H1 (cell line): ENCODE measurements at regions not wholly inside any gene's neighbourhood (a gene's known extent, or its start where the extent isn't known, plus 50 kb on each side); places are given as distances from the start of the nearest gene placed in this dataset.

Experiments
- CTCF ChIA-PET: fragments of 300-600 bp; sonication (Branson Sonifier 250); formaldehyde crosslinking; loops from one replicate; lab custom pipeline; 2021; ENCODE audit not compliant: partially characterized antibody; lab: Charles Lee
- POLR2A ChIA-PET: fragments of 300-600 bp; sonication (Branson Sonifier 250); formaldehyde crosslinking; loops from one replicate; lab custom pipeline; 2021; ENCODE audit warnings: inconsistent platforms; ENCODE audit not compliant: partially characterized antibody; lab: Charles Lee
- DNase-seq, 2 experiments: peaks; one replicate each; pipeline versions ENCODE4 v3.0.0 to v3.0.0-alpha.2; 2010 to 2022; ENCODE audit warnings: low spot score in 2 of 2, low read depth in 1 of 2, mixed read lengths in 1 of 2
- FAIRE-seq: peaks from 2 replicates; lab custom pipeline; 2011; peaks lifted over from hg19 to GRCh38; lab: Jason Lieb, UNC
- H2AFZ ChIP-seq: 2 replicates; pipeline ENCODE4 v1.8.1; 2012; ENCODE audit warnings: low read length, inconsistent platforms
- H2AK5ac ChIP-seq: 2 replicates; pipeline ENCODE4 v1.6.1; 2013; ENCODE audit warnings: low read depth, low read length
- H2BK120ac ChIP-seq: replicated peaks from 2 replicates; pipeline ENCODE3; 2013; ENCODE audit warnings: low read depth, low read length, inconsistent platforms
- H2BK12ac ChIP-seq: 2 replicates; pipeline ENCODE4 v1.6.1; 2013; ENCODE audit warnings: low read depth, low read length
- H2BK15ac ChIP-seq: 2 replicates; pipeline ENCODE4 v1.6.1; 2013; ENCODE audit warnings: low read length
- H2BK20ac ChIP-seq: 2 replicates; pipeline ENCODE4 v1.6.1; 2013; ENCODE audit warnings: low read length
- H2BK5ac ChIP-seq: 2 replicates; pipeline ENCODE4 v1.6.1; 2013; ENCODE audit warnings: low read depth, low read length
- H3K14ac ChIP-seq: 2 replicates; pipeline ENCODE4 v1.6.1; 2013; ENCODE audit warnings: inconsistent platforms; ENCODE audit not compliant: insufficient read length
- H3K18ac ChIP-seq: 2 replicates; pipeline ENCODE4 v1.6.1; 2013; ENCODE audit warnings: low read length; ENCODE audit errors: extremely low read depth
- H3K23ac ChIP-seq: 2 replicates; pipeline ENCODE4 v1.6.1; 2013; ENCODE audit warnings: inconsistent platforms; ENCODE audit not compliant: insufficient read length
- H3K23me2 ChIP-seq: 2 replicates; pipeline ENCODE4 v1.6.1; 2013; ENCODE audit warnings: low read depth, low read length
- H3K27ac ChIP-seq: 2 replicates; pipeline ENCODE4 v1.6.1; 2011; ENCODE audit warnings: low read depth, low read length, inconsistent platforms
- H3K27me3 ChIP-seq, 4 experiments: replicated peaks in 1 of 4; 1 replicate in 1 of 4; 2 replicates in 3 of 4; pipeline versions ENCODE4 v1.6.1 to v1.8.1; 2011 to 2013; ENCODE audit warnings: low read length in 3 of 4, mild to moderate bottlenecking in 3 of 4, inconsistent platforms in 2 of 4, mixed read lengths in 2 of 4, moderate library complexity in 1 of 4; ENCODE audit not compliant: control insufficient read depth in 3 of 4, insufficient read depth in 3 of 4; ENCODE audit errors: extremely low read depth in 1 of 4
- H3K36me3 ChIP-seq, 4 experiments: 2 replicates each; pipeline versions ENCODE4 v1.6.1 to v1.8.1; 2011 to 2013; ENCODE audit warnings: mild to moderate bottlenecking in 4 of 4, low read length in 3 of 4, moderate library complexity in 2 of 4, control low read depth in 1 of 4, inconsistent platforms in 1 of 4; ENCODE audit not compliant: insufficient read depth in 4 of 4, control insufficient read depth in 2 of 4
- H3K4ac ChIP-seq: replicated peaks from 2 replicates; pipeline ENCODE3; 2013; ENCODE audit warnings: low read length, low read depth, mixed read lengths, inconsistent platforms; ENCODE audit not compliant: insufficient read length
- H3K4me1 ChIP-seq, 4 experiments: replicated peaks in 1 of 4; 1 replicate in 1 of 4; 2 replicates in 3 of 4; pipeline versions ENCODE4 v1.6.1 to v1.8.1; 2011 to 2013; ENCODE audit warnings: low read length in 3 of 4, inconsistent platforms in 2 of 4, mixed read lengths in 1 of 4; ENCODE audit not compliant: insufficient read depth in 4 of 4, control insufficient read depth in 3 of 4
- H3K4me2 ChIP-seq, 2 experiments: 2 replicates each; pipeline versions ENCODE4 v1.6.1 to v1.8.1; 2011 to 2013; ENCODE audit warnings: low read depth in 2 of 2, low read length in 2 of 2, control low read depth in 1 of 2, inconsistent platforms in 1 of 2, mild to moderate bottlenecking in 1 of 2; ENCODE audit not compliant: insufficient read depth in 1 of 2
- H3K4me3 ChIP-seq, 4 experiments: fragments of 200-600, 300-600 bp in 1 of 4; sonication (generic), shearing (Covaris generic), sonication (Bioruptor Twin) in 1 of 4; 2 replicates each; pipeline versions ENCODE4 v1.5.1 to v1.8.1; 2011 to 2016; ENCODE audit warnings: low read length in 4 of 4, low read depth in 3 of 4, control low read depth in 2 of 4, inconsistent platforms in 2 of 4, mild to moderate bottlenecking in 2 of 4, mixed read lengths in 1 of 4, moderate library complexity in 1 of 4; ENCODE audit not compliant: insufficient read depth in 2 of 4; ENCODE audit errors: extremely low read depth in 1 of 4
- H3K56ac ChIP-seq: replicated peaks from 2 replicates; pipeline ENCODE3; 2013; ENCODE audit warnings: low read depth, mild to moderate bottlenecking, mixed read lengths, low read length, inconsistent platforms; ENCODE audit not compliant: insufficient read length
- H3K79me1 ChIP-seq: 2 replicates; pipeline ENCODE4 v1.6.1; 2013; ENCODE audit warnings: low read depth, low read length, control low read depth
- H3K79me2 ChIP-seq, 2 experiments: 2 replicates each; pipeline versions ENCODE4 v1.6.1 to v1.8.1; 2012 to 2013; ENCODE audit warnings: low read length in 2 of 2, mild to moderate bottlenecking in 2 of 2, inconsistent platforms in 1 of 2; ENCODE audit not compliant: insufficient read depth in 2 of 2, control insufficient read depth in 1 of 2
- H3K9ac ChIP-seq, 4 experiments: replicated peaks in 1 of 4; 1 replicate in 1 of 4; 2 replicates in 3 of 4; pipeline versions ENCODE4 v1.6.1 to v1.8.1; 2011 to 2013; ENCODE audit warnings: low read depth in 3 of 4, low read length in 3 of 4, control low read depth in 2 of 4, mild to moderate bottlenecking in 2 of 4, moderate library complexity in 2 of 4, inconsistent platforms in 1 of 4; ENCODE audit errors: extremely low read depth in 1 of 4
- H3K9me3 ChIP-seq, 2 experiments: 2 replicates each; pipeline versions ENCODE4 v1.6.1 to v1.8.1; 2012 to 2013; ENCODE audit warnings: mild to moderate bottlenecking in 2 of 2, moderate library complexity in 2 of 2, control low read depth in 1 of 2, inconsistent platforms in 1 of 2, low read depth in 1 of 2, low read length in 1 of 2, mixed read lengths in 1 of 2; ENCODE audit not compliant: insufficient read depth in 2 of 2
- H4K20me1 ChIP-seq, 2 experiments: replicated peaks in 1 of 2; 2 replicates each; pipeline versions ENCODE3 to v1.8.1; 2011 to 2013; ENCODE audit warnings: inconsistent platforms in 2 of 2, low read length in 2 of 2, mild to moderate bottlenecking in 1 of 2; ENCODE audit not compliant: insufficient read depth in 2 of 2, control insufficient read depth in 1 of 2
- H4K5ac ChIP-seq: 2 replicates; pipeline ENCODE4 v1.6.1; 2013; ENCODE audit warnings: low read length, low read depth, mixed read lengths, inconsistent platforms; ENCODE audit not compliant: insufficient read length
- H4K8ac ChIP-seq: 2 replicates; pipeline ENCODE4 v1.8.0; 2013; ENCODE audit warnings: mild to moderate bottlenecking, moderate library complexity, low read length, inconsistent platforms; ENCODE audit not compliant: insufficient read depth; ENCODE audit errors: extremely low read depth
- H4K91ac ChIP-seq: replicated peaks from 2 replicates; pipeline ENCODE3; 2013; ENCODE audit warnings: low read length, mixed read lengths, inconsistent platforms; ENCODE audit not compliant: insufficient read length
- ASH2L ChIP-seq: fragments of 200-600, 300-600 bp; sonication (generic); IDR thresholded peaks from one replicate; pipeline ENCODE4 v1.7.1; 2017; ENCODE audit warnings: low read length
- BCL11A ChIP-seq, 2 experiments: IDR thresholded peaks; one replicate each; pipeline ENCODE4 v1.6.1; 2011; ENCODE audit warnings: low read depth in 2 of 2, low read length in 2 of 2, mild to moderate bottlenecking in 2 of 2
- CTBP2 ChIP-seq: IDR thresholded peaks from 2 replicates; pipeline ENCODE4 v1.7.0; 2011; ENCODE audit warnings: borderline replicate concordance, mild to moderate bottlenecking, moderate library complexity, mixed read lengths, low read length; ENCODE audit not compliant: insufficient read depth, insufficient read length
- JUN ChIP-seq: IDR thresholded peaks from 2 replicates; pipeline ENCODE4 v1.6.1; 2011; ENCODE audit warnings: low read depth, mild to moderate bottlenecking, improper control_type of control experiment, low read length
- NRF1 ChIP-seq: IDR thresholded peaks from 2 replicates; pipeline ENCODE4 v1.6.1; 2011; ENCODE audit warnings: mild to moderate bottlenecking, low read depth, low read length, improper control_type of control experiment
- PHF8 ChIP-seq: fragments of 200-600 bp; sonication (generic); conservative IDR thresholded peaks from 2 replicates; pipeline ENCODE4 v1.7.1; 2012; ENCODE audit warnings: low read depth, mild to moderate bottlenecking, inconsistent platforms, low read length, moderate library complexity
- POLR2AphosphoS5 ChIP-seq: IDR thresholded peaks from 2 replicates; pipeline ENCODE4 v1.6.1; 2011; ENCODE audit warnings: low read depth, low read length
- RNF2 ChIP-seq: fragments of 200-900, 300-1000 bp; sonication (generic); IDR thresholded peaks from 2 replicates; pipeline ENCODE4 v1.7.1; 2016; ENCODE audit warnings: borderline replicate concordance, low read depth, mild to moderate bottlenecking, antibody characterized with exemption, low read length; ENCODE audit not compliant: poor library complexity, severe bottlenecking; ENCODE audit errors: missing control alignments
- USF2 ChIP-seq: IDR thresholded peaks from 2 replicates; pipeline ENCODE4 v1.6.1; 2011; ENCODE audit warnings: low read length, improper control_type of control experiment
- WGBS, 2 experiments: shearing (Covaris generic) in 1 of 2; methylation state at CpG; one replicate each; pipeline versions ENCODE4 v1.1.6 to v1.1.7; 2013 to 2015; ENCODE audit warnings: low lambda C conversion rate in 2 of 2, mixed read lengths in 2 of 2, inconsistent platforms in 1 of 2, low coverage in 1 of 2, missing lambda C conversion rate in 1 of 2; ENCODE audit not compliant: insufficient replicate concordance in 2 of 2, insufficient coverage in 1 of 2, insufficient read length in 1 of 2; ENCODE audit errors: extremely low coverage in 1 of 2, missing lambda C conversion rate in 1 of 2; 5-methylcytosine and 5-hydroxymethylcytosine counted together
- TF ChIP-seq, protein P1 (sequence below): IDR thresholded peaks from 2 replicates; pipeline ENCODE4 v1.6.1; 2012; ENCODE audit warnings: low read length, inconsistent platforms
- TF ChIP-seq, protein P2 (sequence below): IDR thresholded peaks from 2 replicates; pipeline ENCODE4 v1.6.1; 2012; ENCODE audit warnings: inconsistent platforms

DNA sequence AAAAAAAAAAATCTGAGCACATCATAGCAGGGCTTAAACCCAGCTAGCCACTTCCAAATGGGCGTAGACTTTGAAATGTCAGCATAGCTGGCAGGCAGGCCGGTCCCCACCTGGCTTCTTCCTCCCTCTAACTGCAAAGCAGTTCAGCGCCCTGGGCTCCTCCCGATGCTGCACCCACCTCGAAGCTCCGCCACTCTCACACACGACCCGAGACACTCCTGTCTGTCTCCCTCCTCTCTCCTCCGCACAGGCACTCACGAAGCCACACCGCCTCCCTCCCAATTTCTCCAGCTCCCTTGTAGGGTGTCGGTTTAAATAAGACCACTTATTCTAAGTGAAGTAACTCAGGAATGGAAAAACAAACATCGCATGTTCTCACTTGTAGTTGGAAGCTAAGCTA is 301.3 kb downstream of the NPHP4 start:
- Histone ChIP-seq H3K23me2 (no peaks in the 10 kb centered on the region), H4K20me1 (no peaks in the 10 kb centered on the region), H2BK120ac (no peak overlapping the region), H4K91ac (no peak overlapping the region), H3K4me3 (no peak overlapping the region), H3K56ac (no peak overlapping the region), H3K18ac (no peak overlapping the region), H3K27ac (no peak overlapping the region), H3K27me3 (peaks cover 0 to 2% (median 0%) of the 10 kb centered on the region in 4 experiments; a peak in 1 of 7 replicates), H3K9me3 (no peaks in the 10 kb centered on the region), H4K8ac (no peak overlapping the region), H4K5ac (no peak overlapping the region), H2AK5ac (no peak overlapping the region), H3K14ac (no peak overlapping the region), H2BK5ac (no peak overlapping the region), H2AFZ (no peak overlapping the region), H3K36me3 (no peaks in the 10 kb centered on the region), H3K79me2 (no peaks in the 10 kb centered on the region), H2BK12ac (no peak overlapping the region), H3K4me1 (no peaks in the 10 kb centered on the region; a peak in 2 of 7 replicates), H3K4ac (no peak overlapping the region), H3K4me2 (no peak overlapping the region), H3K23ac (no peak overlapping the region), H2BK15ac (no peak overlapping the region), H2BK20ac (no peak overlapping the region), H3K9ac (no peak overlapping the region), H3K79me1 (no peaks in the 10 kb centered on the region)
- WGBS, 2 experiments = 74% methylated on average over 13 of the region's 13 CpGs; no CpG with 5 or more reads in 1 of the 2 experiments
- FAIRE-seq (no peak), DNase-seq (no peak)
- ChIA-PET CTCF (interaction anchor here (0.6 to 1.7 kb wide), 5 partner anchors 10 to 175 kb away, joined by 3 to 5 read pairs (median 3); no protein-coding TSS in a partner anchor), POLR2A (no interaction called here)
- TF ChIP-seq BCL11A (IDR thresholded peaks at IDR 0.05; ENCODE audit: low read depth in 2 of 2, low read length in 2 of 2) (no peak), USF2 (no peak), PHF8 (no peak), CTBP2 (no peak), RNF2 (no peak), JUN (no peak), NRF1 (no peak), ASH2L (no peak), POLR2AphosphoS5 (no peak)
- TF ChIP-seq, protein P1, sequence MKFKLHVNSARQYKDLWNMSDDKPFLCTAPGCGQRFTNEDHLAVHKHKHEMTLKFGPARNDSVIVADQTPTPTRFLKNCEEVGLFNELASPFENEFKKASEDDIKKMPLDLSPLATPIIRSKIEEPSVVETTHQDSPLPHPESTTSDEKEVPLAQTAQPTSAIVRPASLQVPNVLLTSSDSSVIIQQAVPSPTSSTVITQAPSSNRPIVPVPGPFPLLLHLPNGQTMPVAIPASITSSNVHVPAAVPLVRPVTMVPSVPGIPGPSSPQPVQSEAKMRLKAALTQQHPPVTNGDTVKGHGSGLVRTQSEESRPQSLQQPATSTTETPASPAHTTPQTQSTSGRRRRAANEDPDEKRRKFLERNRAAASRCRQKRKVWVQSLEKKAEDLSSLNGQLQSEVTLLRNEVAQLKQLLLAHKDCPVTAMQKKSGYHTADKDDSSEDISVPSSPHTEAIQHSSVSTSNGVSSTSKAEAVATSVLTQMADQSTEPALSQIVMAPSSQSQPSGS = no peak
- TF ChIP-seq, protein P2, sequence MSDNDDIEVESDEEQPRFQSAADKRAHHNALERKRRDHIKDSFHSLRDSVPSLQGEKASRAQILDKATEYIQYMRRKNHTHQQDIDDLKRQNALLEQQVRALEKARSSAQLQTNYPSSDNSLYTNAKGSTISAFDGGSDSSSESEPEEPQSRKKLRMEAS = no peak
